HepG2 (cell line): ENCODE measurements at regions not wholly inside any gene's neighbourhood (a gene's known extent, or its start where the extent isn't known, plus 50 kb on each side); places are given as distances from the start of the nearest gene placed in this dataset.

Experiments
- ATAC-seq: fragments of 200-7000 bp; cut with Tn5 transposase; 3 replicates; pipeline ENCODE4 v1.9.1; 2020; ENCODE audit warnings: mild to moderate bottlenecking, moderate library complexity
- BruUV-seq: library from RNA; stranded (reverse); fragments of 400-500 nt; replicated peaks from 2 replicates; lab custom pipeline; 2021; lab: Mats Ljungman, UMichigan
- CTCF ChIA-PET: fragments of 300-600 bp; formaldehyde crosslinking; extraction: SDS; loops from one replicate; lab custom pipeline; 2021; ENCODE audit warnings: low total read pairs, inconsistent platforms, low intra/inter-chr PET ratio; lab: Yijun Ruan, JAX
- POLR2A ChIA-PET: fragments of 350-600 bp; sonication (Branson Sonifier 250); formaldehyde crosslinking; loops from one replicate; lab custom pipeline; 2020; ENCODE audit warnings: antibody characterized with exemption, inconsistent platforms; lab: Yijun Ruan, JAX
- DNase-seq: peaks from one replicate; pipeline ENCODE4 v3.0.0-alpha.2; 2015; ENCODE audit warnings: low spot score
- FAIRE-seq: peaks from 3 replicates; lab custom pipeline; 2011; peaks lifted over from hg19 to GRCh38; lab: Jason Lieb, UNC
- H2AFZ ChIP-seq: one replicate; pipeline ENCODE4 v1.6.1; 2011; ENCODE audit warnings: low read length, inconsistent platforms
- H3K27ac ChIP-seq: fragments of 300-600 bp; 3 replicates; pipeline ENCODE4 v1.8.0; 2011; ENCODE audit warnings: mixed run types, mild to moderate bottlenecking, mixed read lengths, low read length, inconsistent platforms; ENCODE audit not compliant: insufficient read depth; ENCODE audit errors: extremely low read length
- H3K27me3 ChIP-seq, 2 experiments: fragments of 200-600 bp in 1 of 2; 2 replicates in 1 of 2; 3 replicates in 1 of 2; pipeline versions ENCODE4 v1.6.0 to v1.8.0; 2011; ENCODE audit warnings: low read length in 2 of 2, mild to moderate bottlenecking in 2 of 2, moderate library complexity in 2 of 2, inconsistent platforms in 1 of 2; ENCODE audit not compliant: insufficient read depth in 2 of 2, control insufficient read depth in 1 of 2
- H3K36me3 ChIP-seq, 2 experiments: fragments of 200-600 bp in 1 of 2; replicated peaks in 1 of 2; 2 replicates in 1 of 2; 3 replicates in 1 of 2; pipeline versions ENCODE4 v1.5.1 to v1.8.0; 2011; ENCODE audit warnings: low read length in 2 of 2, inconsistent platforms in 1 of 2; ENCODE audit not compliant: insufficient read depth in 2 of 2, control insufficient read depth in 1 of 2
- H3K4me1 ChIP-seq: 2 replicates; pipeline ENCODE4 v1.5.1; 2012; ENCODE audit warnings: low read length, inconsistent platforms; ENCODE audit not compliant: insufficient read depth
- H3K4me2 ChIP-seq: 2 replicates; pipeline ENCODE4 v1.6.0; 2011; ENCODE audit warnings: low read depth, low read length, inconsistent platforms
- H3K4me3 ChIP-seq, 3 experiments: fragments of 200-600 bp in 1 of 3; sonication (generic), shearing (Covaris generic) in 1 of 3; replicated peaks in 1 of 3; 2 replicates each; pipeline ENCODE4 v1.5.1; 2011 to 2016; ENCODE audit warnings: low read length in 3 of 3, inconsistent platforms in 2 of 3, low read depth in 2 of 3, mild to moderate bottlenecking in 2 of 3, control low read depth in 1 of 3, mixed read lengths in 1 of 3; ENCODE audit not compliant: insufficient read depth in 1 of 3
- H3K79me2 ChIP-seq: one replicate; pipeline ENCODE4 v1.6.1; 2011; ENCODE audit warnings: low read length, inconsistent platforms; ENCODE audit not compliant: insufficient read depth
- H3K9ac ChIP-seq: 2 replicates; pipeline ENCODE4 v1.6.0; 2011; ENCODE audit warnings: mild to moderate bottlenecking, low read depth, low read length, inconsistent platforms; ENCODE audit not compliant: insufficient read depth
- H3K9me3 ChIP-seq: 2 replicates; pipeline ENCODE4 v1.5.1; 2012; ENCODE audit warnings: mild to moderate bottlenecking, low read length
- H4K20me1 ChIP-seq: 2 replicates; pipeline ENCODE4 v1.6.0; 2011; ENCODE audit warnings: inconsistent platforms, mild to moderate bottlenecking, low read length, moderate library complexity; ENCODE audit not compliant: insufficient read depth
- HMGXB4 ChIP-seq, 2 experiments: sonication (generic) in 1 of 2; formaldehyde crosslinking in 1 of 2; IDR thresholded peaks; 2 replicates each; pipeline versions ENCODE4 v1.4.0 to v1.6.1; 2018 to 2020; ENCODE audit warnings: missing genetic modification reagents in 2 of 2, borderline replicate concordance in 1 of 2, low read depth in 1 of 2, mild to moderate bottlenecking in 1 of 2, missing biosample characterization in 1 of 2
- MXD4 ChIP-seq: IDR thresholded peaks from 2 replicates; pipeline ENCODE4 v1.6.1; 2016; ENCODE audit warnings: mild to moderate bottlenecking, missing biosample characterization, missing genetic modification reagents
- PATZ1 ChIP-seq: sonication (generic); formaldehyde crosslinking; IDR thresholded peaks from 2 replicates; pipeline ENCODE4 v1.4.0; 2020; ENCODE audit warnings: missing genetic modification reagents
- PCBP2 ChIP-seq: fragments of 200-400 bp; formaldehyde crosslinking; optimal IDR thresholded peaks from 2 replicates; pipeline ENCODE3; 2018; ENCODE audit warnings: low read length, low read depth; ENCODE audit not compliant: poor library complexity, severe bottlenecking
- PHF21A ChIP-seq: sonication (generic); formaldehyde crosslinking; IDR thresholded peaks from 2 replicates; pipeline ENCODE4 v1.5.0; 2020; ENCODE audit warnings: mild to moderate bottlenecking, missing genetic modification reagents
- RFX3 ChIP-seq: IDR thresholded peaks from 2 replicates; pipeline ENCODE4 v1.6.1; 2016; ENCODE audit warnings: missing biosample characterization, missing genetic modification reagents
- RXRA ChIP-seq: sonication (generic); formaldehyde crosslinking; IDR thresholded peaks from 2 replicates; pipeline ENCODE4 v1.5.1; 2020; ENCODE audit warnings: missing genetic modification reagents
- ZNF274 ChIP-seq: sonication (generic); formaldehyde crosslinking; IDR thresholded peaks from 2 replicates; pipeline ENCODE4 v1.5.1; 2020; ENCODE audit warnings: mild to moderate bottlenecking, missing genetic modification reagents
- ZNF564 ChIP-seq: sonication (generic); formaldehyde crosslinking; IDR thresholded peaks from 2 replicates; pipeline ENCODE4 v1.8.1; 2023; ENCODE audit warnings: mild to moderate bottlenecking, missing genetic modification reagents
- ZNF576 ChIP-seq: sonication (generic); formaldehyde crosslinking; IDR thresholded peaks from 2 replicates; pipeline ENCODE4 v1.4.0; 2020; ENCODE audit warnings: mild to moderate bottlenecking, missing genetic modification reagents
- WGBS: methylation state at CpG from one replicate; pipeline ENCODE4 v1.1.6; 2017; ENCODE audit warnings: low lambda C conversion rate; 5-methylcytosine and 5-hydroxymethylcytosine counted together
- in situ Hi-C: cut with HindIII; loops from 2 replicates; pipeline ENCODE4 v1.10.0; 2017; ENCODE audit warnings: low pct_unique_long_range_greater_than_20kb; ENCODE audit not compliant: extremely low pct_ligation_motif_present
- intact Hi-C: fragments of 100-400 bp; cut with micrococcal nuclease; formaldehyde crosslinking; loops from one replicate; pipeline ENCODE4 v1.10.0; 2022; ENCODE audit not compliant: unreplicated experiment

- Histone ChIP-seq H3K9ac (no peak overlapping the region), H3K79me2 (no peaks in the 10 kb centered on the region), H3K4me3 (no peak overlapping the region), H3K27me3 (no peaks in the 10 kb centered on the region), H3K4me1 (no peaks in the 10 kb centered on the region), H2AFZ (no peak overlapping the region), H4K20me1 (no peaks in the 10 kb centered on the region), H3K4me2 (no peak overlapping the region), H3K36me3 (no peaks in the 10 kb centered on the region), H3K27ac (no peak overlapping the region), H3K9me3 (no peaks in the 10 kb centered on the region)
- no peak for FAIRE-seq
- ATAC-seq: no peak
- ChIA-PET POLR2A (no interaction called here), CTCF (no interaction called here)
- no TSS peak for BruUV-seq
- intact Hi-C loops: no loop called here
- TF ChIP-seq HMGXB4 (CRISPR knock-in tag; IDR thresholded peaks at IDR 0.05; ENCODE audit: borderline replicate concordance in 1 of 2, low read depth in 1 of 2): no peak
- no peak for TF ChIP-seq RXRA
- TF ChIP-seq RFX3 (CRISPR knock-in tag): no peak
- no peak for TF ChIP-seq PHF21A (CRISPR knock-in tag)
- TF ChIP-seq ZNF564: no peak
- no peak for TF ChIP-seq MXD4 (CRISPR knock-in tag)
- TF ChIP-seq PATZ1 (CRISPR knock-in tag): no peak
- no peak for TF ChIP-seq ZNF274
- TF ChIP-seq ZNF576: no peak
- no peak for TF ChIP-seq PCBP2
- in situ Hi-C loops: no loop called here
- WGBS: 36% methylated on average over 6 of the region's 6 CpGs
- no peak for DNase-seq
Measured at GRCh38 chr4:164287173-164287572, 466.8 kb upstream of the SMIM31 start.
